Upper lobe of right lung (tissue), 1 donor: ENCODE measurements at regions not wholly inside any gene's neighbourhood (a gene's known extent, or its start where the extent isn't known, plus 50 kb on each side); places are given as distances from the start of the nearest gene placed in this dataset.

Source experiments
- ATAC-seq: fragments of 200-7000 bp; cut with Tn5 transposase; one replicate; pipeline ENCODE4 v1.9.1; 2020; ENCODE audit warnings: mild to moderate bottlenecking, moderate library complexity
- DNase-seq: peaks from one replicate; pipeline ENCODE4 v3.0.0-alpha.2; 2020
- H3K27ac ChIP-seq: fragments of 200-600 bp; one replicate; pipeline ENCODE4 v1.8.0; 2022
- H3K27me3 ChIP-seq: fragments of 200-600 bp; one replicate; pipeline ENCODE4 v1.8.0; 2022; ENCODE audit warnings: mild to moderate bottlenecking
- H3K36me3 ChIP-seq: fragments of 200-600 bp; one replicate; pipeline ENCODE4 v1.8.0; 2022
- H3K4me1 ChIP-seq: fragments of 200-600 bp; one replicate; pipeline ENCODE4 v1.8.0; 2022
- H3K4me3 ChIP-seq: fragments of 200-600 bp; one replicate; pipeline ENCODE4 v1.8.0; 2022; ENCODE audit warnings: mild to moderate bottlenecking
- H3K9me3 ChIP-seq: fragments of 200-600 bp; one replicate; pipeline ENCODE4 v1.8.0; 2022
- CTCF ChIP-seq: fragments of 200-600 bp; IDR thresholded peaks from one replicate; pipeline ENCODE4 v1.8.0; 2022; ENCODE audit warnings: antibody characterized with exemption
- intact Hi-C: fragments of 100-400 bp; cut with DNase I; formaldehyde crosslinking; loops from one replicate; pipeline ENCODE4 v1.11.0; 2022
- donor health status: DM: no; HTN: yes; CAD: no; lungs with severe emphysema.

- Histone ChIP-seq H3K4me3 (no peak overlapping the region), H3K27me3 (peaks cover 30% of the 10 kb centered on the region), H3K9me3 (no peaks in the 10 kb centered on the region), H3K36me3 (no peaks in the 10 kb centered on the region), H3K27ac (no peak overlapping the region), H3K4me1 (no peaks in the 10 kb centered on the region)
- ATAC-seq (no peak), DNase-seq (no peak)
- intact Hi-C loops = no loop called here
- TF ChIP-seq CTCF = no peak
Observed at GRCh38 chr1:36693603-36694002, 210.9 kb upstream of the CSF3R start.

GRCh38 chr1:36693161-36693525 lies 210.4 kb upstream of the CSF3R start:
- Histone ChIP-seq H3K9me3 (no peaks in the 10 kb centered on the region), H3K27ac (no peak overlapping the region), H3K4me1 (no peaks in the 10 kb centered on the region), H3K27me3 (peaks cover 30% of the 10 kb centered on the region), H3K36me3 (no peaks in the 10 kb centered on the region), H3K4me3 (no peak overlapping the region)
- ATAC-seq = no peak
- no peak for DNase-seq
- no peak for TF ChIP-seq CTCF
- intact Hi-C loops = no loop called here

- Histone ChIP-seq H3K36me3 (no peaks in the 10 kb centered on the region), H3K4me1 (no peaks in the 10 kb centered on the region), H3K4me3 (no peak overlapping the region), H3K27ac (no peak overlapping the region), H3K9me3 (no peaks in the 10 kb centered on the region), H3K27me3 (peaks cover 33% of the 10 kb centered on the region)
- DNase-seq (no peak), ATAC-seq (no peak)
- intact Hi-C loops = no loop called here
- TF ChIP-seq CTCF = no peak
Observed at GRCh38 chr1:36692465-36693160, 209.9 kb upstream of the CSF3R start.

GRCh38 chr1:36691374-36691773 lies 208.7 kb upstream of the CSF3R start:
- Histone ChIP-seq H3K27me3 (peaks cover 34% of the 10 kb centered on the region), H3K27ac (no peak overlapping the region), H3K9me3 (no peaks in the 10 kb centered on the region), H3K4me1 (no peaks in the 10 kb centered on the region), H3K4me3 (no peak overlapping the region), H3K36me3 (no peaks in the 10 kb centered on the region)
- TF ChIP-seq CTCF = no peak
- DNase-seq (no peak), ATAC-seq (no peak)
- intact Hi-C loops = no loop called here

- H3K27me3 ChIP-seq = peaks cover 29% of the 10 kb centered on the region
- ATAC-seq = no peak
- no peaks in the 10 kb centered on the region for H3K9me3 ChIP-seq
- DNase-seq = no peak
- intact Hi-C loops = no loop called here
- no peak for TF ChIP-seq CTCF
- H3K4me3 ChIP-seq = no peak overlapping the region
- no peak overlapping the region for H3K27ac ChIP-seq
- H3K36me3 ChIP-seq = no peaks in the 10 kb centered on the region
- H3K4me1 ChIP-seq = no peaks in the 10 kb centered on the region
Observed at GRCh38 chr1:36689992-36690391, 207.3 kb upstream of the CSF3R start.

- H3K4me1 ChIP-seq = no peaks in the 10 kb centered on the region
- H3K27me3 ChIP-seq = peaks cover 20% of the 10 kb centered on the region
- H3K4me3 ChIP-seq = no peak overlapping the region
- H3K27ac ChIP-seq = no peak overlapping the region
- ATAC-seq (no peak), DNase-seq (no peak)
- intact Hi-C loops = no loop called here
- no peaks in the 10 kb centered on the region for H3K36me3 ChIP-seq
- H3K9me3 ChIP-seq = no peaks in the 10 kb centered on the region
- TF ChIP-seq CTCF = no peak
Observed at GRCh38 chr1:36687312-36687711, 204.6 kb upstream of the CSF3R start.
